Liver (tissue), 8 donors: ENCODE measurements at regions not wholly inside any gene's neighbourhood (a gene's known extent, or its start where the extent isn't known, plus 50 kb on each side); places are given as distances from the start of the nearest gene placed in this dataset.

Experiments
- DNase-seq: peaks from one replicate; pipeline ENCODE4 v3.0.0-alpha.2; 2017; ENCODE audit warnings: low spot score
- H3K27ac ChIP-seq, 2 donors: one replicate each; pipeline ENCODE4 v1.7.0; 2013; ENCODE audit warnings: inconsistent platforms in 2 of 2, low read length in 2 of 2, control low read depth in 1 of 2, low read depth in 1 of 2, mild to moderate bottlenecking in 1 of 2
- H3K27me3 ChIP-seq, 4 donors: one replicate each; pipeline versions ENCODE4 v1.6.1 to v1.7.0; 2013; ENCODE audit warnings: low read length in 3 of 4, inconsistent platforms in 1 of 4, mild to moderate bottlenecking in 1 of 4, moderate library complexity in 1 of 4; ENCODE audit not compliant: control insufficient read depth in 4 of 4, insufficient read depth in 4 of 4
- H3K36me3 ChIP-seq, 4 donors: one replicate each; pipeline versions ENCODE4 v1.6.1 to v1.7.0; 2013; ENCODE audit warnings: low read length in 3 of 4, mild to moderate bottlenecking in 3 of 4, low read depth in 1 of 4, moderate library complexity in 1 of 4; ENCODE audit not compliant: control insufficient read depth in 4 of 4, insufficient read depth in 3 of 4
- H3K4me1 ChIP-seq, 4 donors: one replicate each; pipeline versions ENCODE4 v1.6.1 to v1.7.0; 2013; ENCODE audit warnings: low read length in 3 of 4, mild to moderate bottlenecking in 3 of 4, moderate library complexity in 1 of 4; ENCODE audit not compliant: control insufficient read depth in 4 of 4, insufficient read depth in 4 of 4
- H3K4me3 ChIP-seq, 3 donors: one replicate each; pipeline versions ENCODE4 v1.6.1 to v1.7.0; 2013; ENCODE audit warnings: low read length in 3 of 3, control low read depth in 1 of 3, low read depth in 1 of 3, mild to moderate bottlenecking in 1 of 3
- H3K9ac ChIP-seq, 2 donors: one replicate each; pipeline ENCODE4 v1.7.0; 2013; ENCODE audit warnings: low read length in 2 of 2, mild to moderate bottlenecking in 2 of 2, moderate library complexity in 2 of 2, control low read depth in 1 of 2, low read depth in 1 of 2
- H3K9me3 ChIP-seq, 4 donors: one replicate each; pipeline versions ENCODE4 v1.6.1 to v1.7.0; 2013; ENCODE audit warnings: low read length in 3 of 4; ENCODE audit not compliant: control insufficient read depth in 4 of 4
- CTCF ChIP-seq: fragments of 150-350 bp; IDR thresholded peaks from 2 replicates; pipeline ENCODE4 v1.5.1; 2017; ENCODE audit warnings: improper control_type of control experiment, low read depth, low read length; ENCODE audit not compliant: missing input control
- FOXA1 ChIP-seq: IDR thresholded peaks from 2 replicates; pipeline ENCODE4 v1.6.1; 2016; ENCODE audit warnings: antibody characterized with exemption
- FOXA2 ChIP-seq: IDR thresholded peaks from 2 replicates; pipeline ENCODE4 v1.6.1; 2016; ENCODE audit warnings: antibody characterized with exemption
- HNF4A ChIP-seq, 2 donors: conservative IDR thresholded peaks; 2 replicates each; pipeline ENCODE4 v1.6.1; 2016; ENCODE audit warnings: antibody characterized with exemption in 2 of 2, mild to moderate bottlenecking in 2 of 2
- HNF4G ChIP-seq: IDR thresholded peaks from 2 replicates; pipeline ENCODE4 v1.6.1; 2016; ENCODE audit warnings: antibody characterized with exemption
- JUND ChIP-seq, 2 donors: IDR thresholded peaks; 2 replicates each; pipeline ENCODE4 v1.6.1; 2016; ENCODE audit warnings: antibody characterized with exemption in 2 of 2
- NR2F2 ChIP-seq: IDR thresholded peaks from 2 replicates; pipeline ENCODE4 v1.6.1; 2016; ENCODE audit warnings: antibody characterized with exemption
- TAF1 ChIP-seq: conservative IDR thresholded peaks from 2 replicates; pipeline ENCODE4 v1.6.1; 2016; ENCODE audit warnings: antibody characterized with exemption, mild to moderate bottlenecking
- YY1 ChIP-seq: IDR thresholded peaks from 2 replicates; pipeline ENCODE4 v1.6.1; 2016; ENCODE audit warnings: antibody characterized with exemption, mild to moderate bottlenecking
- WGBS: extraction: QIAGEN DNeasy Blood & Tissue Kit; methylation state at CpG from one replicate; pipeline ENCODE4 v1.1.7; 2013; 5-methylcytosine and 5-hydroxymethylcytosine counted together
- TF ChIP-seq, protein P1 (sequence below): IDR thresholded peaks from 2 replicates; pipeline ENCODE4 v1.6.1; 2016; ENCODE audit warnings: antibody characterized with exemption
- TF ChIP-seq, protein P2 (sequence below): IDR thresholded peaks from 2 replicates; pipeline ENCODE4 v1.6.1; 2016; ENCODE audit warnings: antibody characterized with exemption
- donor health status: healthy.
- donor health status: healthy.
- donor health status: healthy.
- donor health status: healthy.
- donor health status: healthy.

DNA sequence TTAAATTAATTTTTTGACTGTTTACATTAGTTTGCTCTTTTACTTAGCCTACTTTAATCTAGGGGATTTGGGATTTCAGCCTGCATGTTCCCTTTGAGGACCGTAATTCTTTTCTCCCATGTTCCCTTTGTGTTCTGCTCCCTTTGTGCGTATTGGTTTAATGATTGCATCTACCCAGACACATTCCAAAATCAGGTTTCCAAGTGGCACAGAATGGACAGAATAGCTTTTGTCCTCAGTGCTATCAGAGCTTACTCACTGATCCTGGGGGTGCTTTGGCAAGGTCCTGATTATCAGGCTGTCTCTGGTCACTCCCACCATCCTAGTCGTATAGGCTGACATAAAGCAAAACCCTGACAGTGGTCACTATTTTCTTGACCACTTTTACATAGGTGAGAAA is 867.5 kb downstream of the TSN start:
- 53% methylated on average over 3 of the region's 3 CpGs for WGBS
- no peak for TF ChIP-seq NR2F2
- DNase-seq: no peak
- no peak overlapping the region for H3K4me3 ChIP-seq
- H3K4me1 ChIP-seq: no peaks in the 10 kb centered on the region
- H3K36me3 ChIP-seq: no peaks in the 10 kb centered on the region
- H3K27ac ChIP-seq: no peak overlapping the region
- no peaks in the 10 kb centered on the region for H3K9me3 ChIP-seq
- no peaks in the 10 kb centered on the region for H3K27me3 ChIP-seq
- H3K9ac ChIP-seq: no peak overlapping the region

DNA sequence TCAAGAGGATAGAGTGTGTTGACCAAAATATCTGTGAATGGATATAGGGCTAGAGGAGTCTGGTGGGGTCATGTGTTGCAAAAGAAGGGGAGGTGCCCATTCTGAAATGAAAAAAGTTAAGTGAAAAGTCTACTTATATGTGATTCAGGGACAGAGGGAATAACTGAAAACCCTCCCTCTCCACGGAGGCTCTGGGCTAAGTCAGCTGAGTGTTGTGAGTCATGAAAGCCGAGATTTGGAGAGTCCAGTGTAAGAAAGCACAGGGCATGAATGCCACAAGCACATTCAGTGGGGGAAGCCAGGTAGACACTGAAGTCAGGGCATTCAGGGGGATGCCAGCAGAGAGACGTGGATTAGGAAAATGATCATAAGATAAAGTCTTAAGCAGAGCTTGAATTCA is 871.9 kb downstream of the TSN start:
- no peaks in the 10 kb centered on the region for H3K27me3 ChIP-seq
- no peak overlapping the region for H3K4me3 ChIP-seq
- H3K9me3 ChIP-seq: no peaks in the 10 kb centered on the region
- no peak overlapping the region for H3K27ac ChIP-seq
- H3K4me1 ChIP-seq: no peaks in the 10 kb centered on the region
- TF ChIP-seq, protein P1, sequence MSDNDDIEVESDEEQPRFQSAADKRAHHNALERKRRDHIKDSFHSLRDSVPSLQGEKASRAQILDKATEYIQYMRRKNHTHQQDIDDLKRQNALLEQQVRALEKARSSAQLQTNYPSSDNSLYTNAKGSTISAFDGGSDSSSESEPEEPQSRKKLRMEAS: no peak
- no peaks in the 10 kb centered on the region for H3K36me3 ChIP-seq
- DNase-seq: no peak
- no peak overlapping the region for H3K9ac ChIP-seq
- WGBS: 56% methylated on average over 3 of the region's 3 CpGs

- Histone ChIP-seq H3K4me3 (no peak overlapping the region), H3K9ac (no peak overlapping the region), H3K27ac (no peak overlapping the region), H3K36me3 (no peaks in the 10 kb centered on the region), H3K4me1 (no peaks in the 10 kb centered on the region), H3K9me3 (no peaks in the 10 kb centered on the region), H3K27me3 (no peaks in the 10 kb centered on the region)
- 63% methylated on average over 1 of the region's 1 CpG for WGBS
- DNase-seq: no peak
- TF ChIP-seq JUND (IDR thresholded peaks at IDR 0.05) (no peak), YY1 (no peak), HNF4G (no peak), FOXA1 (no peak), TAF1 (no peak), CTCF (no peak), FOXA2 (no peak)
- TF ChIP-seq, protein P2, sequence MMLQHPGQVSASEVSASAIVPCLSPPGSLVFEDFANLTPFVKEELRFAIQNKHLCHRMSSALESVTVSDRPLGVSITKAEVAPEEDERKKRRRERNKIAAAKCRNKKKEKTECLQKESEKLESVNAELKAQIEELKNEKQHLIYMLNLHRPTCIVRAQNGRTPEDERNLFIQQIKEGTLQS: no peak
Observed at GRCh38 chr2:122634256-122634655, 878.8 kb downstream of the TSN start.

GRCh38 chr2:122634920-122635319 is 879.5 kb downstream of the TSN start:
- no peak overlapping the region for H3K4me3 ChIP-seq
- no peaks in the 10 kb centered on the region for H3K4me1 ChIP-seq
- no peak for TF ChIP-seq HNF4A (conservative IDR thresholded peaks at IDR 0.05)
- no peaks in the 10 kb centered on the region for H3K9me3 ChIP-seq
- H3K9ac ChIP-seq: no peak overlapping the region
- DNase-seq: no peak
- WGBS: 81% methylated on average over 2 of the region's 2 CpGs
- H3K27ac ChIP-seq: no peak overlapping the region
- H3K36me3 ChIP-seq: no peaks in the 10 kb centered on the region
- no peaks in the 10 kb centered on the region for H3K27me3 ChIP-seq
